HG03469 (cell line): ENCODE measurements at regions not wholly inside any gene's neighbourhood (a gene's known extent, or its start where the extent isn't known, plus 50 kb on each side); places are given as distances from the start of the nearest gene placed in this dataset.
"Not testable (repeated sequence)": the region's sequence is repeated elsewhere in the genome, so short reads cannot be mapped to it uniquely, and the experiment has no call there.

Source experiments
- ATAC-seq: cut with Tn5 transposase; IDR thresholded peaks from one replicate; pipeline ENCODE4 v1.9.1; 2021; ENCODE audit warnings: mild to moderate bottlenecking, moderate library complexity, moderate number of reproducible peaks; ENCODE audit not compliant: unreplicated experiment

GRCh38 chr6:22737331-22737730, 168.0 kb downstream of the HDGFL1 start:
- ATAC-seq: no peak

- ATAC-seq: no peak
These were observed 168.8 kb downstream of the HDGFL1 start for GRCh38 chr6:22738194-22738593.

GRCh38 chr6:22747571-22747970, 178.2 kb downstream of the HDGFL1 start:
- ATAC-seq: no peak

- no peak for ATAC-seq
These were observed 179.3 kb downstream of the HDGFL1 start for GRCh38 chr6:22748681-22749080.

- ATAC-seq: no peak
These were observed 180.3 kb downstream of the HDGFL1 start for GRCh38 chr6:22749696-22750095.

GRCh38 chr6:22751223-22751622, 181.9 kb downstream of the HDGFL1 start:
- ATAC-seq: no peak

- no peak for ATAC-seq
These were observed 183.2 kb downstream of the HDGFL1 start for GRCh38 chr6:22752522-22752921.

- ATAC-seq: no peak
These were observed 184.7 kb downstream of the HDGFL1 start for GRCh38 chr6:22754061-22754460.

GRCh38 chr6:22755605-22756004, 186.2 kb downstream of the HDGFL1 start:
- no peak for ATAC-seq

GRCh38 chr6:22756365-22756764, 187.0 kb downstream of the HDGFL1 start:
- no peak for ATAC-seq

- no peak for ATAC-seq
These were observed 195.1 kb downstream of the HDGFL1 start for GRCh38 chr6:22764496-22764895.

- ATAC-seq: no peak
These were observed 195.6 kb downstream of the HDGFL1 start for GRCh38 chr6:22765015-22765414.

GRCh38 chr6:22766979-22767378, 197.6 kb downstream of the HDGFL1 start:
- no peak for ATAC-seq

GRCh38 chr6:22770054-22770453, 200.7 kb downstream of the HDGFL1 start:
- ATAC-seq: no peak

GRCh38 chr6:22774129-22774528, 204.8 kb downstream of the HDGFL1 start:
- ATAC-seq: no peak

- ATAC-seq: not testable (repeated sequence)
These were observed 209.1 kb downstream of the HDGFL1 start for GRCh38 chr6:22778438-22778837.

- ATAC-seq: no peak
These were observed 209.7 kb downstream of the HDGFL1 start for GRCh38 chr6:22779062-22779461.

- no peak for ATAC-seq
These were observed 214.6 kb downstream of the HDGFL1 start for GRCh38 chr6:22783931-22784330.

GRCh38 chr6:22784601-22785410, 215.4 kb downstream of the HDGFL1 start:
- no peak for ATAC-seq

GRCh38 chr6:22788038-22788437, 218.7 kb downstream of the HDGFL1 start:
- ATAC-seq: no peak

GRCh38 chr6:22789315-22789714, 219.9 kb downstream of the HDGFL1 start:
- ATAC-seq: no peak

GRCh38 chr6:22794844-22795243, 225.5 kb downstream of the HDGFL1 start:
- ATAC-seq: no peak

- ATAC-seq: no peak
These were observed 231.1 kb downstream of the HDGFL1 start for GRCh38 chr6:22800451-22800850.
